GM12878 (cell line): ENCODE measurements at regions not wholly inside any gene's neighbourhood (a gene's known extent, or its start where the extent isn't known, plus 50 kb on each side); places are given as distances from the start of the nearest gene placed in this dataset.

ENCODE experiments used
- DPF2 ChIP-seq: fragments of 450-650 bp; IDR thresholded peaks from 2 replicates; pipeline ENCODE4 v1.6.1; 2017; ENCODE audit warnings: mild to moderate bottlenecking
- GATAD2B ChIP-seq: fragments of 450-650 bp; conservative IDR thresholded peaks from 2 replicates; pipeline ENCODE4 v1.6.1; 2017; ENCODE audit warnings: low read depth, mild to moderate bottlenecking, moderate library complexity
- NFIC ChIP-seq: IDR thresholded peaks from 2 replicates; pipeline ENCODE4 v1.6.1; 2012; ENCODE audit warnings: low read depth, mild to moderate bottlenecking, inconsistent platforms, low read length, moderate library complexity
- NKRF ChIP-seq: fragments of 450-650 bp; conservative IDR thresholded peaks from 2 replicates; pipeline ENCODE4 v1.6.1; 2017; ENCODE audit warnings: mild to moderate bottlenecking, moderate library complexity
- NRF1 ChIP-seq: conservative IDR thresholded peaks from 2 replicates; pipeline ENCODE4 v1.6.1; 2011; ENCODE audit warnings: mild to moderate bottlenecking, low read depth, low read length, improper control_type of control experiment
- RELB ChIP-seq: fragments of 450-650 bp; IDR thresholded peaks from 2 replicates; pipeline ENCODE4 v1.6.1; 2017; ENCODE audit warnings: low read depth, mild to moderate bottlenecking, moderate library complexity
- SMARCA5 ChIP-seq: fragments of 450-650 bp; IDR thresholded peaks from 2 replicates; pipeline ENCODE4 v1.6.1; 2017; ENCODE audit warnings: mild to moderate bottlenecking
- SPI1 ChIP-seq: IDR thresholded peaks from 2 replicates; pipeline ENCODE4 v1.6.1; 2011; ENCODE audit warnings: low read depth, mild to moderate bottlenecking, low read length, moderate library complexity, borderline replicate concordance; ENCODE audit not compliant: insufficient read depth
- SRF ChIP-seq, 2 experiments: IDR thresholded peaks; 2 replicates each; pipeline ENCODE4 v1.6.1; 2011; ENCODE audit warnings: low read depth in 2 of 2, low read length in 2 of 2, mild to moderate bottlenecking in 1 of 2, moderate library complexity in 1 of 2
- SUZ12 ChIP-seq: fragments of 200-600 bp; sonication (generic); IDR thresholded peaks from one replicate; pipeline ENCODE4 v1.6.1; 2018; ENCODE audit warnings: antibody characterized with exemption, mild to moderate bottlenecking; ENCODE audit not compliant: unreplicated experiment
- TAF1 ChIP-seq: IDR thresholded peaks from 2 replicates; pipeline ENCODE4 v1.6.1; 2011; ENCODE audit warnings: mild to moderate bottlenecking, low read depth, low read length, borderline replicate concordance
- TCF7 ChIP-seq: IDR thresholded peaks from 2 replicates; pipeline ENCODE4 v1.6.1; 2014; ENCODE audit warnings: antibody characterized with exemption, borderline replicate concordance
- USF1 ChIP-seq: IDR thresholded peaks from 2 replicates; pipeline ENCODE4 v1.6.1; 2011; ENCODE audit warnings: borderline replicate concordance, low read depth, mild to moderate bottlenecking, moderate library complexity, mixed read lengths, low read length; ENCODE audit not compliant: insufficient read depth; ENCODE audit errors: extremely low read length
- ZBTB40 ChIP-seq: fragments of 450-650 bp; IDR thresholded peaks from 2 replicates; pipeline ENCODE4 v1.6.1; 2016; ENCODE audit warnings: mild to moderate bottlenecking, moderate library complexity, borderline replicate concordance
- ZNF687 ChIP-seq: fragments of 450-650 bp; IDR thresholded peaks from 2 replicates; pipeline ENCODE4 v1.6.1; 2017; ENCODE audit warnings: mild to moderate bottlenecking, moderate library complexity
- ZZZ3 ChIP-seq: IDR thresholded peaks from 2 replicates; pipeline ENCODE4 v1.6.1; 2011; ENCODE audit warnings: low read depth; ENCODE audit not compliant: control insufficient read depth, insufficient read length

- no peak for TF ChIP-seq SUZ12
- no peak for TF ChIP-seq TCF7
- TF ChIP-seq USF1 = no peak
- TF ChIP-seq ZNF687 = peak; percentile 86
- no peak for TF ChIP-seq SMARCA5
- no peak for TF ChIP-seq ZZZ3
- TF ChIP-seq ZBTB40 = no peak
- TF ChIP-seq NFIC = no peak
- TF ChIP-seq TAF1 = no peak
- TF ChIP-seq NRF1 = no peak
- TF ChIP-seq SPI1 = no peak
- TF ChIP-seq RELB = peak; percentile 48; the same call in 1 of the 2 replicates
- TF ChIP-seq SRF (IDR thresholded peaks at IDR 0.05; ENCODE audit: low read depth in 2 of 2, low read length in 2 of 2) = no peak
- TF ChIP-seq GATAD2B = peak; percentile 38; the same call in 1 of the 2 replicates
- TF ChIP-seq NKRF = no peak
- TF ChIP-seq DPF2 = no peak; the same call in 1 of the 2 replicates
Observed at GRCh38 chr6:170475118-170475517, 78.0 kb downstream of the PSMB1 start (continued).
